ENCODE measurements at regions not wholly inside any gene's neighbourhood (a gene's known extent, or its start where the extent isn't known, plus 50 kb on each side); places are given as distances from the start of the nearest gene placed in this dataset.

DNA sequence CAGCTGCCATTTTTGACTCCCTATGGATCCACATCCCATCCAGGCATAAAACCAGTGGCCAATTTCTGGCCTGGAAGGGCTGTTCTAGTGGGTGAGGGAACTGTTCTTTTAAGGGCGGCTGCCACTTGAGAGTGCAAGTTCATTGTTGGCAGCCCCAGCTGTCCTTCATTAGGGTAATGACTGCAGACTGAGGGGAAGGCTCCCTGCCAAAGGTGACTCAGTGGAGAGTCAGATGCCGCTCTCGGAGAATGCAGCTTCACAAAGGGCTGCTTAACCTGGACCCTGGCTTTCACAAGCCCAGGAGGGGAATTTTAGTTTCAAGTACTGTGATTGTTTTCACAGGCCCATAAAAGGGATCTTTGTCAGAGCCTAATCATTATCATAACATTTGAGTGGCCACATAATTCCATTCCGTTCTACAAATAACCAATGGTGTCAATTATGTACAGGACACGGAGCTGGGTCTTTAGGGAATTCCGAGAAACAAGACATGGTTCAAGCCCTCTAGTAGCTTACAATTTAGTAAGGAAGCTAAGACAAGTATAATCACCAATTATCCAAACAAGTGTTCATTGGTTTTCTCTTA is 235.7 kb downstream of the CDCA7 start:
- TF ChIP-seq, protein P1, sequence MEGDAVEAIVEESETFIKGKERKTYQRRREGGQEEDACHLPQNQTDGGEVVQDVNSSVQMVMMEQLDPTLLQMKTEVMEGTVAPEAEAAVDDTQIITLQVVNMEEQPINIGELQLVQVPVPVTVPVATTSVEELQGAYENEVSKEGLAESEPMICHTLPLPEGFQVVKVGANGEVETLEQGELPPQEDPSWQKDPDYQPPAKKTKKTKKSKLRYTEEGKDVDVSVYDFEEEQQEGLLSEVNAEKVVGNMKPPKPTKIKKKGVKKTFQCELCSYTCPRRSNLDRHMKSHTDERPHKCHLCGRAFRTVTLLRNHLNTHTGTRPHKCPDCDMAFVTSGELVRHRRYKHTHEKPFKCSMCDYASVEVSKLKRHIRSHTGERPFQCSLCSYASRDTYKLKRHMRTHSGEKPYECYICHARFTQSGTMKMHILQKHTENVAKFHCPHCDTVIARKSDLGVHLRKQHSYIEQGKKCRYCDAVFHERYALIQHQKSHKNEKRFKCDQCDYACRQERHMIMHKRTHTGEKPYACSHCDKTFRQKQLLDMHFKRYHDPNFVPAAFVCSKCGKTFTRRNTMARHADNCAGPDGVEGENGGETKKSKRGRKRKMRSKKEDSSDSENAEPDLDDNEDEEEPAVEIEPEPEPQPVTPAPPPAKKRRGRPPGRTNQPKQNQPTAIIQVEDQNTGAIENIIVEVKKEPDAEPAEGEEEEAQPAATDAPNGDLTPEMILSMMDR (IDR thresholded peaks at IDR 0.05): no peak
- TF ChIP-seq POLR2A (IDR thresholded peaks at IDR 0.05): no peak
